ENCODE measurements at regions not wholly inside any gene's neighbourhood (a gene's known extent, or its start where the extent isn't known, plus 50 kb on each side); places are given as distances from the start of the nearest gene placed in this dataset.

DNA sequence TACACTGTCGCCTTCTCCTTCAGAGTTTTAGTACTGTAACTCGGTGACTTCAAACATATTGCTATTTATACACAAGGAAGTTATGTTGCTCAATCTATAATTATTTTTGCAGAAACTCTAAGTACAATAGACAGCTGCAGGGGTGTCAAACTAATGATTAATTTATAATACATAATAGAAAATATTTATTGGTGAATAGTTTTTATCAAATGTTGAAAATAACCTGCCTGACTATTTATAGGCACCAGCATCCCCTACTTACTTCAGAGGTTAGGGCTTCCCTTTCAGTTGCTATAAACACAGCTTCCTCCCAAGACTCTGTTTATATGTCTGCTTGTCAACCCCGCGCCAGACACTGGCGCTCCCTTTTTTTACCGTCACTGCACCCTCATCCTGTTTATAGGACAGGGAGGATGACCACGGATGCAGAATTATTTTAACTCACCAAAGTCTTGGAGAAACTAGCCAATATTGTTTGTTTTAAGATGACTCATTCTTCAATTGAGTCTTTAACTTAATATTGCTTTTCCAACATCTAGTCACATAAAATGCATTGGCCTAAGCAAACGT, 225.0 kb downstream of the ALDH8A1 start:
- TF ChIP-seq, protein P1, sequence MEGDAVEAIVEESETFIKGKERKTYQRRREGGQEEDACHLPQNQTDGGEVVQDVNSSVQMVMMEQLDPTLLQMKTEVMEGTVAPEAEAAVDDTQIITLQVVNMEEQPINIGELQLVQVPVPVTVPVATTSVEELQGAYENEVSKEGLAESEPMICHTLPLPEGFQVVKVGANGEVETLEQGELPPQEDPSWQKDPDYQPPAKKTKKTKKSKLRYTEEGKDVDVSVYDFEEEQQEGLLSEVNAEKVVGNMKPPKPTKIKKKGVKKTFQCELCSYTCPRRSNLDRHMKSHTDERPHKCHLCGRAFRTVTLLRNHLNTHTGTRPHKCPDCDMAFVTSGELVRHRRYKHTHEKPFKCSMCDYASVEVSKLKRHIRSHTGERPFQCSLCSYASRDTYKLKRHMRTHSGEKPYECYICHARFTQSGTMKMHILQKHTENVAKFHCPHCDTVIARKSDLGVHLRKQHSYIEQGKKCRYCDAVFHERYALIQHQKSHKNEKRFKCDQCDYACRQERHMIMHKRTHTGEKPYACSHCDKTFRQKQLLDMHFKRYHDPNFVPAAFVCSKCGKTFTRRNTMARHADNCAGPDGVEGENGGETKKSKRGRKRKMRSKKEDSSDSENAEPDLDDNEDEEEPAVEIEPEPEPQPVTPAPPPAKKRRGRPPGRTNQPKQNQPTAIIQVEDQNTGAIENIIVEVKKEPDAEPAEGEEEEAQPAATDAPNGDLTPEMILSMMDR (conservative IDR thresholded peaks at IDR 0.05; ENCODE audit: low read length), result no peak
- no peak for TF ChIP-seq EZH2phosphoT487 (IDR thresholded peaks at IDR 0.05; ENCODE audit: borderline replicate concordance)

Measured in Loucy (cell line).